GM23248 (cell line): ENCODE measurements at regions not wholly inside any gene's neighbourhood (a gene's known extent, or its start where the extent isn't known, plus 50 kb on each side); places are given as distances from the start of the nearest gene placed in this dataset.

ENCODE experiments used
- EZH2 ChIP-seq: fragments of 200-600 bp; sonication (generic); IDR thresholded peaks from 2 replicates; pipeline ENCODE4 v1.6.1; 2018; ENCODE audit warnings: antibody characterized with exemption, mild to moderate bottlenecking; ENCODE audit not compliant: insufficient read depth, poor library complexity, severe bottlenecking
- EZH2phosphoT487 ChIP-seq: fragments of 200-600 bp; sonication (generic); IDR thresholded peaks from 2 replicates; pipeline ENCODE4 v1.6.1; 2018; ENCODE audit warnings: antibody characterized with exemption, moderate library complexity, mild to moderate bottlenecking, low read depth; ENCODE audit not compliant: insufficient read depth

- TF ChIP-seq EZH2, result no peak
- TF ChIP-seq EZH2phosphoT487, result no peak
Observed at GRCh38 chr17:71267668-71268067, 853.2 kb upstream of the SOX9 start.
